Chondrocyte (in vitro differentiated cells): ENCODE measurements at regions not wholly inside any gene's neighbourhood (a gene's known extent, or its start where the extent isn't known, plus 50 kb on each side); places are given as distances from the start of the nearest gene placed in this dataset.

ENCODE experiments used
- DNase-seq: peaks from one replicate; pipeline ENCODE4 v3.0.0; 2021; ENCODE audit warnings: mixed read lengths, low spot score
- H3K27ac Mint-ChIP-seq: one replicate; pipeline ENCODE4 v1.8.0; 2021; ENCODE audit warnings: mild to moderate bottlenecking, moderate library complexity, mixed read lengths; ENCODE audit not compliant: unreplicated experiment
- H3K27me3 Mint-ChIP-seq: 2 replicates; pipeline ENCODE4 v1.8.0; 2021; ENCODE audit warnings: low read depth, mixed read lengths
- H3K36me3 Mint-ChIP-seq: 2 replicates; pipeline ENCODE4 v1.8.0; 2021; ENCODE audit warnings: low read depth, mixed read lengths
- H3K4me1 Mint-ChIP-seq: 2 replicates; pipeline ENCODE4 v1.8.0; 2021; ENCODE audit warnings: low read depth, mild to moderate bottlenecking, mixed read lengths
- H3K4me3 Mint-ChIP-seq: one replicate; pipeline ENCODE4 v1.8.0; 2021; ENCODE audit warnings: mild to moderate bottlenecking, moderate library complexity, mixed read lengths; ENCODE audit not compliant: unreplicated experiment
- H3K9me3 Mint-ChIP-seq: 2 replicates; pipeline ENCODE4 v1.8.0; 2021; ENCODE audit warnings: low read depth, mixed read lengths
- TF ChIP-seq, protein P1 (sequence below): fragments of 200-600 bp; sonication (generic); IDR thresholded peaks from 2 replicates; pipeline ENCODE4 v1.5.0; 2021; ENCODE audit warnings: antibody characterized with exemption, mild to moderate bottlenecking, moderate library complexity

GRCh38 chr10:107618504-107618994, 454.0 kb upstream of the SORCS1 start:
- TF ChIP-seq, protein P1, sequence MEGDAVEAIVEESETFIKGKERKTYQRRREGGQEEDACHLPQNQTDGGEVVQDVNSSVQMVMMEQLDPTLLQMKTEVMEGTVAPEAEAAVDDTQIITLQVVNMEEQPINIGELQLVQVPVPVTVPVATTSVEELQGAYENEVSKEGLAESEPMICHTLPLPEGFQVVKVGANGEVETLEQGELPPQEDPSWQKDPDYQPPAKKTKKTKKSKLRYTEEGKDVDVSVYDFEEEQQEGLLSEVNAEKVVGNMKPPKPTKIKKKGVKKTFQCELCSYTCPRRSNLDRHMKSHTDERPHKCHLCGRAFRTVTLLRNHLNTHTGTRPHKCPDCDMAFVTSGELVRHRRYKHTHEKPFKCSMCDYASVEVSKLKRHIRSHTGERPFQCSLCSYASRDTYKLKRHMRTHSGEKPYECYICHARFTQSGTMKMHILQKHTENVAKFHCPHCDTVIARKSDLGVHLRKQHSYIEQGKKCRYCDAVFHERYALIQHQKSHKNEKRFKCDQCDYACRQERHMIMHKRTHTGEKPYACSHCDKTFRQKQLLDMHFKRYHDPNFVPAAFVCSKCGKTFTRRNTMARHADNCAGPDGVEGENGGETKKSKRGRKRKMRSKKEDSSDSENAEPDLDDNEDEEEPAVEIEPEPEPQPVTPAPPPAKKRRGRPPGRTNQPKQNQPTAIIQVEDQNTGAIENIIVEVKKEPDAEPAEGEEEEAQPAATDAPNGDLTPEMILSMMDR, result no peak
- DNase-seq, result no peak

DNA sequence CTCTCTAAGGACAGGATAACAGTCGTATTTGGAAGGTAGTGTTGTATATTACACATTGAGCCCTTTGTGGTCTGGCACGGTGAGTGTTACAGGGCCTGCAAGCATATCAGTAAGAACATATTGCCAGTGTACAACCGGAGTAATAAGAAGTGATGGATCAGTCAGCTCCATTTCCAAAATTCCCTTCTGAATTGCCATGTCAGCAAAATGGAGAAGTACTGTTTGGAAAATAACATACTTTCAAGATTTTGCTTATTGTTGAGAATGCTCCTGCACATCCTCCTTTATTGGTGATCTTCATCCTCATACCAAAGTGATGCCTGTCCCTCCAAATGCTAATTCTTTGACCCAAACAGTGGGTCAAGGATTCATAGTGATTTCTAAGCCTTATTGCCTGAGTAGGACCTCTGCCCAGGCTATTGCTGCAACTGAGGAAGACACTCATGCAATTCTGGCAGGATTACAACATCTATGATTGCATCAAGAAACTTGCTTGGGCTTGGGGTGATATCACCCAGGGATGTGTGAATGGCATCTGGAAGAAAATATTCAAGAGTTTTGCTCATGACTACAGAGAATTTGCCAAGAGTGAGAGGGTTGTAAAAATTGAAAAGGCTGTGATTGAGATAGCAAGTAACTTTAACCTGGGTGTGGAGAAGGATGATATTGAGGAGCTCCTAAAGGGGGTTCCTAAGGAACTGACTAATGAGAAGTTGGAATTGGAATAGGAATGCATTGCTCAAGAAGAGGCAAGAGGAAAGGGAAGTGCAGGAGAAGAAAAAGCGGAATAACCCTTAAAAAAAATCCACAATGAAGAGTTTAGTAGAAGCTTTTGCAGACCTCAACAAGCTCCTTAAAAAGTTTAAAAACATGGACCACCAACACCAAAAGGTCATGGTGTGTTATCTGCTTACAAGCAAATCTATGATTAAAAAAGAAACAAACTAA, 452.2 kb upstream of the SORCS1 start:
- H3K4me3 Mint-ChIP-seq, result no peak overlapping the region
- H3K27ac Mint-ChIP-seq, result no peak overlapping the region
- TF ChIP-seq, protein P1, result no peak
- H3K36me3 Mint-ChIP-seq, result no peaks in the 10 kb centered on the region
- peaks cover 2% of the 10 kb centered on the region for H3K27me3 Mint-ChIP-seq
- no peaks in the 10 kb centered on the region for H3K9me3 Mint-ChIP-seq
- no peak for DNase-seq
- H3K4me1 Mint-ChIP-seq, result no peaks in the 10 kb centered on the region

More at GRCh38 chr10:107618504-107618994, 454.0 kb upstream of the SORCS1 start:
- H3K9me3 Mint-ChIP-seq, result no peaks in the 10 kb centered on the region
- H3K36me3 Mint-ChIP-seq, result no peaks in the 10 kb centered on the region
- no peaks in the 10 kb centered on the region for H3K4me1 Mint-ChIP-seq
- H3K27ac Mint-ChIP-seq, result no peak overlapping the region
- no peak overlapping the region for H3K4me3 Mint-ChIP-seq
- H3K27me3 Mint-ChIP-seq, result no peaks in the 10 kb centered on the region

DNA sequence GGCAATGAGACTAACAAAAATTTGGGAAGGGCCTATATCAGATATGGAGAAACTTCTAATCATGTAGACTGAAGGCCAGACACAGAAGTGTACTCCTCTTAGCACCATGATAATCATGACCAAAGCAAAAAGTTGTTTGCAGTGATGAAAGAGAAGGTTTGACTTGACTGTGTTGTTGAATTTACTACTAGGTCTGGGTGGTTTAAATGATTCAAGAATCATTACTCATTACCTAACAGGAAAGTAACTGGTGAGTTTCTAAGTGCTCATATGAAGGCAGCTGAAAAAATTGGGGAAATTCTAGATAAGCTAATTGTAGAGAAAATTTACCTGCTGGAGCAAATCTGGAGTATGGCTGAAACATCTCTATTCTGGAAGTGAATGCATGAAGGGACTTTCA, 451.5 kb upstream of the SORCS1 start:
- Mint-ChIP-seq H3K27ac (no peak overlapping the region), H3K9me3 (no peaks in the 10 kb centered on the region), H3K4me1 (no peaks in the 10 kb centered on the region), H3K27me3 (peaks cover 2% of the 10 kb centered on the region), H3K4me3 (no peak overlapping the region), H3K36me3 (no peaks in the 10 kb centered on the region)
- no peak for DNase-seq
- TF ChIP-seq, protein P1, result no peak

GRCh38 chr10:107614939-107615685, 450.6 kb upstream of the SORCS1 start:
- Mint-ChIP-seq H3K27me3 (peaks cover 2% of the 10 kb centered on the region), H3K4me1 (no peaks in the 10 kb centered on the region), H3K9me3 (no peaks in the 10 kb centered on the region), H3K27ac (no peak overlapping the region), H3K4me3 (no peak overlapping the region), H3K36me3 (no peaks in the 10 kb centered on the region)
- TF ChIP-seq, protein P1, result no peak
- no peak for DNase-seq

DNA sequence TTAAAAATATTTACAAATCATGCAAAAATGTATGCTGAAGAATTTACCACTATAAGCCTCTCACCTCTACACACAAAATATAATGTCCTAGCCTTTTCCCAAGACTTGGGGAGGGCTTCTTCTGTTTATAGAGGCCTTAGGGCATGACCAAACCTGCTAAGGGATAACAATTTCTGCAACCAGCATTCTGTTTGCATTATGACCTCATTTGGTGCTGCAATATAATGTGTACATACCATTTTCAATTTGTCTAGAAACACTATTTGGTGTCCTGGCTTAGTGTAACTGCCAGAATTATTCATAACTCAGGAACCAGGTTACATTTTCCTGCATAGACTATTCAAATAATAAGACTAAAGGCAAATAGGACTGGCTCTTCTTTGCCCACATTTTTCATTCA, 446.6 kb upstream of the SORCS1 start:
- H3K27me3 Mint-ChIP-seq, result peaks cover 2% of the 10 kb centered on the region
- H3K36me3 Mint-ChIP-seq, result no peaks in the 10 kb centered on the region
- TF ChIP-seq, protein P1, result no peak
- H3K4me3 Mint-ChIP-seq, result no peak overlapping the region
- no peaks in the 10 kb centered on the region for H3K9me3 Mint-ChIP-seq
- DNase-seq, result no peak
- no peaks in the 10 kb centered on the region for H3K4me1 Mint-ChIP-seq
- no peak overlapping the region for H3K27ac Mint-ChIP-seq
